HL-60 (cell line): ENCODE measurements at regions not wholly inside any gene's neighbourhood (a gene's known extent, or its start where the extent isn't known, plus 50 kb on each side); places are given as distances from the start of the nearest gene placed in this dataset.

ENCODE experiments used
- DNase-seq, 2 experiments: peaks; one replicate each; pipeline ENCODE4 v3.0.0-alpha.2; 2010 to 2020; ENCODE audit warnings: low read depth in 1 of 2, low spot score in 1 of 2
- H3K27ac ChIP-seq: fragments of 250-450 bp; sonication (Bioruptor Pico); replicated peaks from 2 replicates; pipeline ENCODE4 v1.5.1; 2020; ENCODE audit warnings: mild to moderate bottlenecking, moderate library complexity
- H3K27me3 ChIP-seq: fragments of 250-450 bp; sonication (Bioruptor Pico); 2 replicates; pipeline ENCODE4 v1.5.1; 2021; ENCODE audit warnings: mild to moderate bottlenecking, moderate library complexity; ENCODE audit not compliant: insufficient read depth, poor library complexity, severe bottlenecking
- H3K4me3 ChIP-seq: replicated peaks from 2 replicates; pipeline ENCODE4 v1.5.1; 2011; ENCODE audit warnings: mild to moderate bottlenecking, control low read depth, low read length; ENCODE audit not compliant: insufficient read depth
- GABPA ChIP-seq: IDR thresholded peaks from 2 replicates; pipeline ENCODE4 v1.6.1; 2012; ENCODE audit warnings: low read depth
- POLR2AphosphoS5 ChIP-seq: IDR thresholded peaks from 2 replicates; pipeline ENCODE4 v1.6.1; 2012; ENCODE audit warnings: low read depth
- REST ChIP-seq: IDR thresholded peaks from 2 replicates; pipeline ENCODE4 v1.6.1; 2012; ENCODE audit warnings: low read depth; ENCODE audit not compliant: insufficient replicate concordance
- SPI1 ChIP-seq: IDR thresholded peaks from 2 replicates; pipeline ENCODE4 v1.6.1; 2012; ENCODE audit warnings: low read depth, mild to moderate bottlenecking, borderline replicate concordance
- TF ChIP-seq, protein P1 (sequence below): IDR thresholded peaks from one replicate; pipeline ENCODE4 v1.5.1; 2011; ENCODE audit warnings: low read length, control low read depth, inconsistent platforms; ENCODE audit not compliant: insufficient read depth

- no peak overlapping the region for H3K4me3 ChIP-seq
- no peak for DNase-seq
- H3K27ac ChIP-seq = no peak overlapping the region; the same call in 1 of the 2 replicates
Observed at GRCh38 chr17:77446940-77447634, 306.3 kb downstream of the SEC14L1 start.

GRCh38 chr17:77449373-77449907 is 308.7 kb downstream of the SEC14L1 start:
- DNase-seq = no peak
- Histone ChIP-seq H3K27ac (no peak overlapping the region), H3K27me3 (no peaks in the 10 kb centered on the region), H3K4me3 (no peak overlapping the region)
- TF ChIP-seq REST = no peak
- TF ChIP-seq, protein P1, sequence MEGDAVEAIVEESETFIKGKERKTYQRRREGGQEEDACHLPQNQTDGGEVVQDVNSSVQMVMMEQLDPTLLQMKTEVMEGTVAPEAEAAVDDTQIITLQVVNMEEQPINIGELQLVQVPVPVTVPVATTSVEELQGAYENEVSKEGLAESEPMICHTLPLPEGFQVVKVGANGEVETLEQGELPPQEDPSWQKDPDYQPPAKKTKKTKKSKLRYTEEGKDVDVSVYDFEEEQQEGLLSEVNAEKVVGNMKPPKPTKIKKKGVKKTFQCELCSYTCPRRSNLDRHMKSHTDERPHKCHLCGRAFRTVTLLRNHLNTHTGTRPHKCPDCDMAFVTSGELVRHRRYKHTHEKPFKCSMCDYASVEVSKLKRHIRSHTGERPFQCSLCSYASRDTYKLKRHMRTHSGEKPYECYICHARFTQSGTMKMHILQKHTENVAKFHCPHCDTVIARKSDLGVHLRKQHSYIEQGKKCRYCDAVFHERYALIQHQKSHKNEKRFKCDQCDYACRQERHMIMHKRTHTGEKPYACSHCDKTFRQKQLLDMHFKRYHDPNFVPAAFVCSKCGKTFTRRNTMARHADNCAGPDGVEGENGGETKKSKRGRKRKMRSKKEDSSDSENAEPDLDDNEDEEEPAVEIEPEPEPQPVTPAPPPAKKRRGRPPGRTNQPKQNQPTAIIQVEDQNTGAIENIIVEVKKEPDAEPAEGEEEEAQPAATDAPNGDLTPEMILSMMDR = no peak
- TF ChIP-seq GABPA = no peak
- TF ChIP-seq SPI1 = no peak
- TF ChIP-seq POLR2AphosphoS5 = no peak

More at GRCh38 chr17:77446940-77447634, 306.3 kb downstream of the SEC14L1 start:
- no peak for TF ChIP-seq GABPA
- no peak for TF ChIP-seq REST
- TF ChIP-seq POLR2AphosphoS5 = no peak
- TF ChIP-seq, protein P1 = no peak
- H3K27me3 ChIP-seq = no peaks in the 10 kb centered on the region

DNA sequence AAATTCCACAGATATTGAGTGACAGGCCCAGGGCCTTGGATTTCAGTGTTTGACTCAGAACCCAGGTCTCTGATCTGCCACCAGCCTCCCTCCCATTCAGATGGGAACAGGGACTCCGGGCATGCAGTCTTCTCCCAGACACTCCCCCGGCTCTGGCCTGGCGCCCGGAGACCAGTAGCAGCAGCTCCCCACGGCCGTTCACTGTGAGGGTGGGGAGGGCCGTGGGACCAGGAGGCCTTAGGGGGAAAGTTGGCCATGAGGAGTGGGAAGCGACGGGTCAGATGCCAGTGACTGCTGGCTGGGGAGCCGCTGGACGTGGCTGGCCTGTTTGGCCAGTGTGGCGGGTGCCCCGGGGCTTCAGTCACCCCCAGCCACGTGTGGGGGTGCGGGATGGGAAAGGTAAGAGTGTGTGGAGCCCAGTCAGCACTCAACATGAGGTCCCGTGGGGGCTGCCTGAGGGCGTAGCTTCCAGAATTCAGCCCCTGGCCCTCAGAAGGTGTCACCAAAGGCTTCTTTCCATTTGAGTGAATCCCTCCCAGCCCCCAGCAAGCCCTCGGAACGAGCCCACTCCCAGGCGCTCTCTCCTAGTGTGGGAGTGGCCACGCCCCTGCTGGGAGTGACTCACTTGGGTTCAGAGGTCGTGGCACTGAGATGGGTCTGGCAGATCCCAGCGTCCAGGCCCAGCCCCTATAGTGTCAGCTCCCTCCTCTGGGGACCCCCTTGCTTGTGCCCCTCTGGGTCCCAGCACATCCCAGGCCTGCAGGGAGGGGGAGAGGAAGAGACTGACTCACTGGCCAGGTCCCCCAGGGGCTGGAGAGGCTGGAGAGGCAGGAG is 309.4 kb downstream of the SEC14L1 start:
- no peak for DNase-seq
- TF ChIP-seq REST = no peak
- H3K4me3 ChIP-seq = no peak overlapping the region
- no peaks in the 10 kb centered on the region for H3K27me3 ChIP-seq
- no peak overlapping the region for H3K27ac ChIP-seq
